HCT116 (cell line): ENCODE measurements at regions not wholly inside any gene's neighbourhood (a gene's known extent, or its start where the extent isn't known, plus 50 kb on each side); places are given as distances from the start of the nearest gene placed in this dataset.

ENCODE experiments used
- ATAC-seq: fragments of 200-7000 bp; cut with Tn5 transposase; 2 replicates; pipeline ENCODE4 v1.9.1; 2020; ENCODE audit warnings: mild to moderate bottlenecking, moderate library complexity
- BruUV-seq: library from RNA; stranded (reverse); fragments of 400-500 nt; replicated peaks from 2 replicates; lab custom pipeline; 2021; lab: Mats Ljungman, UMichigan
- CTCF ChIA-PET: fragments of 300-600 bp; sonication (Branson Sonifier 250); formaldehyde crosslinking; loops from one replicate; lab custom pipeline; 2021; ENCODE audit warnings: antibody characterized with exemption; lab: Charles Lee
- POLR2A ChIA-PET: fragments of 300-600, 350-600 bp; sonication (Branson Sonifier 250); formaldehyde crosslinking; loops from one replicate; lab custom pipeline; 2021; ENCODE audit warnings: antibody characterized with exemption; lab: Charles Lee
- RAD21 ChIA-PET, 2 experiments: fragments of 300-600 bp; sonication (Branson Sonifier 250); formaldehyde crosslinking; loops; one replicate each; lab custom pipeline; 2023; ENCODE audit warnings: low total read pairs in 2 of 2; ENCODE audit not compliant: uncharacterized antibody in 2 of 2, unreplicated experiment in 2 of 2, low non-redundant PET in 1 of 2; lab: Charles Lee
- DNase-seq: peaks from one replicate; pipeline ENCODE4 v3.0.0-alpha.2; 2010; ENCODE audit warnings: low read depth, low spot score
- H2AFZ ChIP-seq: fragments of 200-600 bp; shearing (Covaris generic), sonication (generic); 2 replicates; pipeline ENCODE4 v1.6.1; 2017; ENCODE audit warnings: low read depth, mixed run types, mixed read lengths, antibody characterized with exemption, low read length; ENCODE audit not compliant: poor library complexity, severe bottlenecking
- H3K27ac ChIP-seq: 2 replicates; pipeline ENCODE4 v1.5.1; 2012; ENCODE audit warnings: low read depth, low read length
- H3K27me3 ChIP-seq: fragments of 200-600 bp; sonication (generic); 2 replicates; pipeline ENCODE4 v1.6.1; 2016; ENCODE audit warnings: mixed run types, low read length, mixed read lengths; ENCODE audit not compliant: insufficient read depth
- H3K36me3 ChIP-seq, 2 experiments: fragments of 200-500 bp in 1 of 2; fragments of 200-600 bp in 1 of 2; sonication (Bioruptor generic) in 1 of 2; sonication (generic) in 1 of 2; 2 replicates each; pipeline versions ENCODE4 v1.5.1 to v1.6.1; 2014 to 2016; ENCODE audit warnings: low read length in 2 of 2, inconsistent platforms in 1 of 2, mixed read lengths in 1 of 2, mixed run types in 1 of 2; ENCODE audit not compliant: insufficient read depth in 2 of 2, control insufficient read depth in 1 of 2
- H3K4me1 ChIP-seq, 2 experiments: fragments of 200-600 bp in 1 of 2; sonication (generic) in 1 of 2; 2 replicates each; pipeline versions ENCODE4 v1.5.1 to v1.6.1; 2012 to 2017; ENCODE audit warnings: low read length in 2 of 2, inconsistent platforms in 1 of 2, mild to moderate bottlenecking in 1 of 2, mixed read lengths in 1 of 2, mixed run types in 1 of 2, moderate library complexity in 1 of 2; ENCODE audit not compliant: insufficient read depth in 2 of 2, control insufficient read depth in 1 of 2
- H3K4me2 ChIP-seq: fragments of 200-600 bp; sonication (generic); 2 replicates; pipeline ENCODE4 v1.6.1; 2017; ENCODE audit warnings: mixed run types, low read length, mixed read lengths
- H3K4me3 ChIP-seq, 2 experiments: fragments of 200-600 bp in 1 of 2; sonication (generic) in 1 of 2; replicated peaks in 1 of 2; 2 replicates each; pipeline ENCODE4 v1.5.1; 2011 to 2016; ENCODE audit warnings: low read length in 2 of 2, control low read depth in 1 of 2, low read depth in 1 of 2, mild to moderate bottlenecking in 1 of 2, mixed read lengths in 1 of 2, mixed run types in 1 of 2
- H3K79me2 ChIP-seq: fragments of 200-600 bp; sonication (generic); 2 replicates; pipeline ENCODE4 v1.6.1; 2017; ENCODE audit warnings: mild to moderate bottlenecking, mixed run types, low read length, moderate library complexity, mixed read lengths; ENCODE audit not compliant: insufficient read depth
- H3K9ac ChIP-seq: fragments of 200-600 bp; sonication (generic); 2 replicates; pipeline ENCODE4 v1.6.1; 2016; ENCODE audit warnings: low read length, mixed read lengths
- H3K9me2 ChIP-seq: fragments of 200-600 bp; sonication (generic), shearing (Covaris generic); 2 replicates; pipeline ENCODE4 v1.6.1; 2017; ENCODE audit warnings: mixed run types, mild to moderate bottlenecking, moderate library complexity; ENCODE audit not compliant: insufficient read depth
- H3K9me3 ChIP-seq, 2 experiments: fragments of 200-500 bp in 1 of 2; fragments of 200-600 bp in 1 of 2; sonication (Bioruptor generic) in 1 of 2; sonication (generic) in 1 of 2; 2 replicates each; pipeline ENCODE4 v1.6.1; 2014 to 2017; ENCODE audit warnings: low read length in 2 of 2, mixed read lengths in 2 of 2, inconsistent platforms in 1 of 2, low read depth in 1 of 2, mild to moderate bottlenecking in 1 of 2, mixed run types in 1 of 2, moderate library complexity in 1 of 2; ENCODE audit not compliant: control insufficient read depth in 1 of 2, insufficient read depth in 1 of 2
- H4K20me1 ChIP-seq: fragments of 200-600 bp; sonication (generic), shearing (Covaris generic); 2 replicates; pipeline ENCODE4 v1.6.1; 2017; ENCODE audit warnings: mixed run types, mild to moderate bottlenecking, moderate library complexity; ENCODE audit not compliant: insufficient read depth
- ATF3 ChIP-seq: IDR thresholded peaks from 2 replicates; pipeline ENCODE4 v1.6.1; 2012
- CBX3 ChIP-seq: IDR thresholded peaks from 2 replicates; pipeline ENCODE4 v1.6.1; 2012; ENCODE audit warnings: low read depth
- CEBPB ChIP-seq: IDR thresholded peaks from 2 replicates; pipeline ENCODE4 v1.6.1; 2012; ENCODE audit warnings: low read depth
- ELF1 ChIP-seq: IDR thresholded peaks from 2 replicates; pipeline ENCODE4 v1.6.1; 2012; ENCODE audit warnings: low read depth, borderline replicate concordance
- EZH2 ChIP-seq: fragments of 200-600 bp; sonication (generic); IDR thresholded peaks from 2 replicates; pipeline ENCODE4 v1.6.1; 2017; ENCODE audit warnings: antibody characterized with exemption, mixed run types
- EZH2phosphoT487 ChIP-seq: fragments of 200-600 bp; IDR thresholded peaks from 2 replicates; pipeline ENCODE4 v1.6.1; 2018; ENCODE audit warnings: antibody characterized with exemption, borderline replicate concordance
- FOSL1 ChIP-seq: IDR thresholded peaks from 2 replicates; pipeline ENCODE4 v1.6.1; 2012; ENCODE audit warnings: low read depth
- MAX ChIP-seq: IDR thresholded peaks from 2 replicates; pipeline ENCODE4 v1.6.1; 2012
- POLR2AphosphoS5 ChIP-seq: IDR thresholded peaks from 2 replicates; pipeline ENCODE4 v1.6.1; 2011; ENCODE audit warnings: mild to moderate bottlenecking, low read depth, low read length, moderate library complexity
- RAD21 ChIP-seq: IDR thresholded peaks from 2 replicates; pipeline ENCODE4 v1.6.1; 2012; ENCODE audit warnings: low read depth, mild to moderate bottlenecking
- SIN3A ChIP-seq: IDR thresholded peaks from 2 replicates; pipeline ENCODE4 v1.6.1; 2012; ENCODE audit warnings: low read depth
- SP1 ChIP-seq: IDR thresholded peaks from 2 replicates; pipeline ENCODE4 v1.6.1; 2012; ENCODE audit warnings: low read depth
- SRF ChIP-seq: IDR thresholded peaks from 2 replicates; pipeline ENCODE4 v1.6.1; 2012; ENCODE audit warnings: low read depth
- TCF7L2 ChIP-seq: IDR thresholded peaks from 2 replicates; pipeline ENCODE4 v1.7.0; 2011; ENCODE audit warnings: borderline replicate concordance, inconsistent platforms; ENCODE audit not compliant: insufficient read depth, insufficient read length; ENCODE audit errors: extremely low read depth
- YY1 ChIP-seq: IDR thresholded peaks from 2 replicates; pipeline ENCODE4 v1.6.1; 2011; ENCODE audit warnings: low read length, low read depth, moderate library complexity, mild to moderate bottlenecking; ENCODE audit not compliant: insufficient replicate concordance; ENCODE audit errors: extremely low read depth
- ZBTB33 ChIP-seq: IDR thresholded peaks from 2 replicates; pipeline ENCODE4 v1.6.1; 2011; ENCODE audit warnings: mild to moderate bottlenecking, low read length, moderate library complexity; ENCODE audit not compliant: insufficient replicate concordance; ENCODE audit errors: extremely low read depth
- ZNF274 ChIP-seq: fragments of 200-500 bp; sonication (Bioruptor generic); IDR thresholded peaks from 2 replicates; pipeline ENCODE4 v1.6.1; 2014; ENCODE audit warnings: mild to moderate bottlenecking, low read depth, low read length, inconsistent platforms
- intact Hi-C: fragments of 100-400 bp; cut with micrococcal nuclease; formaldehyde crosslinking; loops from 2 replicates; pipeline ENCODE4 v1.10.0; 2022

GRCh38 chr3:84504761-84505160, 454.0 kb upstream of the CADM2 start (continued):
- TF ChIP-seq TCF7L2 (no peak), SP1 (no peak), ZBTB33 (no peak), CEBPB (no peak)

- Histone ChIP-seq H3K27me3 (no peaks in the 10 kb centered on the region), H3K9me2 (no peaks in the 10 kb centered on the region), H3K27ac (no peak overlapping the region), H4K20me1 (no peaks in the 10 kb centered on the region), H2AFZ (no peak overlapping the region), H3K9me3 (peaks cover 9 to 16% of the 10 kb centered on the region in 2 experiments; a peak in 1 of 4 replicates), H3K4me3 (no peak overlapping the region), H3K4me2 (no peak overlapping the region), H3K79me2 (no peaks in the 10 kb centered on the region), H3K4me1 (no peaks in the 10 kb centered on the region), H3K9ac (no peak overlapping the region), H3K36me3 (no peaks in the 10 kb centered on the region)
- no TSS peak for BruUV-seq
- no peak for TF ChIP-seq CBX3
- TF ChIP-seq MAX, result no peak
- TF ChIP-seq CEBPB, result no peak
- TF ChIP-seq EZH2phosphoT487, result no peak
- TF ChIP-seq SRF, result no peak
- TF ChIP-seq RAD21, result no peak
- no peak for TF ChIP-seq ATF3
- no peak for TF ChIP-seq SP1
- TF ChIP-seq POLR2AphosphoS5, result no peak
- TF ChIP-seq YY1, result no peak
- no peak for TF ChIP-seq SIN3A
- no peak for TF ChIP-seq EZH2
- no peak for TF ChIP-seq TCF7L2
- no peak for TF ChIP-seq FOSL1
- TF ChIP-seq ELF1, result no peak
- TF ChIP-seq ZNF274, result no peak
- intact Hi-C loops, result no loop called here
- ATAC-seq (no peak), DNase-seq (no peak)
- ChIA-PET CTCF (no interaction called here), POLR2A (no interaction called here), RAD21 (no interaction called here)
Observed at GRCh38 chr3:84510007-84510406, 448.8 kb upstream of the CADM2 start.
